Mononuclear cell (primary cell): ENCODE measurements at regions not wholly inside any gene's neighbourhood (a gene's known extent, or its start where the extent isn't known, plus 50 kb on each side); places are given as distances from the start of the nearest gene placed in this dataset.
"Not testable (repeated sequence)": the region's sequence is repeated elsewhere in the genome, so short reads cannot be mapped to it uniquely, and the experiment has no call there.

Source experiments
- H3K27me3 ChIP-seq: 2 replicates; pipeline ENCODE4 v1.6.0; 2011; ENCODE audit warnings: low read length, control low read depth; ENCODE audit not compliant: insufficient read depth
- H3K4me1 ChIP-seq: 2 replicates; pipeline ENCODE4 v1.5.1; 2011; ENCODE audit warnings: mild to moderate bottlenecking, low read length, control low read depth; ENCODE audit not compliant: insufficient read depth
- H3K4me3 ChIP-seq: 2 replicates; pipeline ENCODE4 v1.5.1; 2011; ENCODE audit warnings: mild to moderate bottlenecking, low read length, moderate library complexity
- H3K9me3 ChIP-seq: 2 replicates; pipeline ENCODE4 v1.5.1; 2011; ENCODE audit warnings: low read depth, mild to moderate bottlenecking, control low read depth, low read length

DNA sequence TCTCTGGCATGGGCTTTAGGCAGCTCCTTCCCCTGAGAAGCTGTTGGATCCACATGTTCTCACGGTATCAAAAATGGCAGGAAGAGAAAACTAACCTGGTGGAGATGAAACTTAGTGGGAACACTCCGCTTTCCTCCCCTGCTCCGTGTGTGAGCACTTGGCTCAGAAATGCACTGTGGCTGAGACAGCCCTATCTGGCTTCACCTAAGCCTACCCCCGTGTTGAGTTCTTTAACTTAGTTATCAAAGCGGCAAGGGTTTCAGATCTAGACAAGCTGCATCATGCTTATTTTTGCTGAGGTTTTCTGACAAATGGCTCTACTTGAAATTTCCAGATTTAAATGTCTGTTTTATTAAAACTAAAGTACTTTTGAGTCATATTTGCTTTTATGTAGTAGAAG is 221.6 kb upstream of the PLGLB2 start:
- not testable (repeated sequence) for H3K9me3 ChIP-seq, H3K4me3 ChIP-seq, H3K4me1 ChIP-seq, H3K27me3 ChIP-seq

DNA sequence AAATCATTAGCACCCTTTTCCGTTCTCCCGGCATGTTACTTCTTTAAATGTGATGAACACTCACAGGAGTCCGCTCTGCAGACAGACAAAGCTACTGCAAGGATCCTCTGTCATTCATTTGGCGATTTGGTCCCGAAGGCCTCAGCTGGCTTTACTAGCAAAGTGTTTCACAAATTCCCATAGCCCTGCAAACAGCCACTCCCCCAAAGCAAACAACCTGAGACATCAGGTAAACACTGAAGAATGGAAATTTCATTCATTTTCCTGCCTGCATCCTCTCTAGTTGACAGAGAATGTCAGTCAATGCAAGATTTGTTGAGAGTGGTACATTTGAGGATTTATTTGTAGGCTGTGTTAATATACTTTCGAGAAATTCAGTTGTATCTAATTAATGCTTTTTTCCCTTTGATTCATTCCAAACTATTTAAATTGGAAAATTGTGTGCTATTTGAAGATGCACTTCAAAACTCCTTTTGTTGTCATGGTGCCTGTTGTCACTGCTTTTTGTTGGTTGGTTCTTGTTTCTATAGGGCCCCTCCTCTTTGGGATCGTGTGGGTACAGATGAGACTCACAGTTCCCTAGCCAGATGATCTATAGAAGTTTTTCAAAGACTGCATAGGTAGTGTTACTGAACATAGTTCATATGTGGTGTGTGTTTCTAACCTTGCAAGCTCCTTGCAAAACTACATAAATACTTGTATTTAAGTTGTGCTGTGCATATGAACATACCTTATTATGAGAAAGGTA is 215.7 kb upstream of the PLGLB2 start:
- H3K27me3 ChIP-seq, H3K9me3 ChIP-seq, H3K4me1 ChIP-seq, H3K4me3 ChIP-seq: not testable (repeated sequence)

DNA sequence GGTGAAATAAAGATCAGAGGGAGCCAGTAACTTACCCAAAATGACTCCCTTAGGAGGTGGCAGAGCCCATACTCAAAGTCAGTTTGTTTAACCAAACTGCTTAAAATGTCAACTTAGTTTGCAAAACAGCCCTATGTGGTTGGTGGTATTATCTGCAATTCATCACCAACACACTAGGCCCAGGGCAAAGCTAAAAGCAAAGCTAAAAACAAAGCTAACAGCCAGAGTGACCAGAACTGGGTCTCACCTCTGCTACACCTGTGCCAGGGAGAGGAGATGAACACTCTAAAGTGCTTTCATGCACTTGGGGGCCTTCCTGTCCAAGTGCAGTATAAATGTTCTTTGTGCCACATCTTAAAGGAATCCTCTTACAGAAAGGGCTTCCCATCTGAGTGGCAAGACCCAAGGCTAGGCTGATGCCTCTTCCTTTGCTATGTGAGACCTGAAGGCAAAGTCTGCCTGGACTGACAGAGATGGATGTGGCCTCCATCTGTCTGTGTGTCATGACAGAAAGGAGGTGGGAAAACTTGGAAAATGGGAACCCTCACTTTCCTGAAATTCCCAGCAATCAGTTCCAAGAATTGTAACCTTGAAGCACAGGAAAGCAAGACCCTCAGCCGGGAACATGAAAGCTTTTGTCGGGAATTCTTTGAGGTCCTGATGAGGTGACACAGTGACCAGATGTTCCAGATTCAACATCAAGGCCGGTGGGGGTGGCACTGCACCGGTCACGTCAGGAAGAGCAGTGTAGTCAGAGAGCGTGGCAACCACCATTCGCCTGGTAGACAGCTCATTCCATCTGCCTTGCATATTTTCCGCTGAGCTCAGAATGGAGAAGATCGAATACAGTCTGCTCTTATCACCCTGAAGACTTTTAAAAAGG is 214.3 kb upstream of the PLGLB2 start:
- not testable (repeated sequence) for H3K27me3 ChIP-seq, H3K4me3 ChIP-seq, H3K4me1 ChIP-seq, H3K9me3 ChIP-seq

GRCh38 chr2:87534273-87534889 is 213.5 kb upstream of the PLGLB2 start:
- H3K4me1 ChIP-seq, H3K9me3 ChIP-seq, H3K27me3 ChIP-seq, H3K4me3 ChIP-seq: not testable (repeated sequence)

DNA sequence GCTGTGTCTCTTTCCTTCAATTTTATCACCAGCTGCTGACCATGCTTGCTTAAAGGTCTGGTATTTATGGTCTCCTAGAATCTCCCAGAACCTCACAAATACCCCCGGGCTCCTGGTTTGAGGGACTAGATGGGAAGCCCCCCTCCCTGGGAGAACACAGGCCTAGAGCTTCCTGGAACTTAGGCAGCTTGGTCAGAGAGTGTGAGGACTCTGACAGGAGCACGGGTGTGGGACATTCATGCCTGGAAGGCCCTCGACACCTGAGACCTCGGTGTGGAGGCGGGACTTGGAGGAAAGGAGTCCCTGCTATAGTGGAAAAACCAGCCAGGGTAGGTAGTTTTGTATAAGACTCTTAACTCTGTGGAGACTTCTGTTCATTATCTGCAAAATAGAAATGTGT is 211.5 kb upstream of the PLGLB2 start:
- H3K27me3 ChIP-seq, H3K9me3 ChIP-seq: not testable (repeated sequence)

GRCh38 chr2:87537251-87537671 is 210.6 kb upstream of the PLGLB2 start:
- H3K4me3 ChIP-seq, H3K27me3 ChIP-seq, H3K9me3 ChIP-seq: not testable (repeated sequence)
- peaks cover 16% of the 10 kb centered on the region for H3K4me1 ChIP-seq

More for the DNA sequence above, 211.5 kb upstream of the PLGLB2 start:
- peaks cover 16% of the 10 kb centered on the region for H3K4me1 ChIP-seq
- H3K4me3 ChIP-seq, result not testable (repeated sequence)

GRCh38 chr2:87538268-87538667 is 209.6 kb upstream of the PLGLB2 start:
- not testable (repeated sequence) for H3K27me3 ChIP-seq, H3K9me3 ChIP-seq, H3K4me3 ChIP-seq
- H3K4me1 ChIP-seq, result peaks cover 16% of the 10 kb centered on the region

DNA sequence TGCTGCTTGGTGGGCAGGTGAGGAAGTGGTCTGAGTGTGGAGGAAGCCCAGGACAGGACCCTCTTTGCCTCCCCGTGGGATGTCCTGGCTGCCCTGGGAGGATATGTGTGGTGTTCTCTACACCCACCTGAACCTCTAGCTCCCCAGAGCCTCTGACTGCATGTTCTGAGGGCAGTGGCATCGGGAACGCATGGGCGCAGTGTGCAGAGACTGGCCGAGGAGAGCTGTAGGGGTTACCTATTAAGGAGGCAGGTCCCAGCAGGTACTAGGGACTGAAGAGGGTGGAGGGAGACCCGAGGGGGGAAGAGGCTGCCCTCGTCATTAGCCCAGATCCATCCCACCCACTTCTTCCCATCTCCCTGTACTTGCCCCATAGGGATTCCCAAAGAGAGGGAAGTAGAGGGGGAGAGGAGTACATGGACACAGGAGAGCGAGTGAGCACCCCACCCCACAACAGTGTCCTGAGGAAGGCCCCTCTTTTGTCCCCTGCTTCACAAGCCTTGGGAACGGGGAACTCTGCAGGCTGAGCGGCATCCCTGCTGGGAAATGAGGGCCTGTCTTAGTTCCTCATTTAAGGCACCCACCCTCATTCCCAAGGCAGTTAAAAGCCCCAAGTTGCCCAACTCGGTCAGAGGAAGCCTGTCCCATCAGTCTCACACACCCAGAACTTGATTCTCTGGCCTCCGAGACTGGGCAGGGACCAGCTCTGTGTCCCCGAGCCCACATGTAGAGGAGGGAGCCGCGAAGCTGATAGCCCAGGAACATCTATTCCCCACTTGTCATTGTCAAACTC is 208.5 kb upstream of the PLGLB2 start:
- H3K4me3 ChIP-seq, result not testable (repeated sequence)

DNA sequence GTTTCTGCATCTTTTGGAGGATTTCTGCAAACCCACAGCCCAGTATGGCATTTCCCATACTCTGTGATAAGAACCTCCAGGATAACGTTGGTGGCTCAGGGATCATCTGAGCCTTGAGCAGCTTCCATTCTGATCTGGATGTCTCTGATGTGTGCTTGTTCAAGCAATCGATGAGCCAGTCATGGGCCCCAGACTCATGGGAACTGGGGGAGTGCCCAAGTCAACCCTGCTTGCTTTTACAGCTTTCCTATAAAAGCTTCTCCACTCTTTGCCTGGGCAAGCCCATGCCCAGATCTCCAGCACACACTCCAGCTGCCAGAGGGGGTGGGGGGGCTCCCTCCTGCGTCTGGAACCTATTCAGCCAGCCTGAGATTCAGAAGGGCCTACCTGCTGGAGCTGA is 207.6 kb upstream of the PLGLB2 start:
- not testable (repeated sequence) for H3K9me3 ChIP-seq, H3K4me3 ChIP-seq, H3K27me3 ChIP-seq
- H3K4me1 ChIP-seq, result peaks cover 16% of the 10 kb centered on the region

More for the DNA sequence above, 208.5 kb upstream of the PLGLB2 start:
- not testable (repeated sequence) for H3K27me3 ChIP-seq, H3K9me3 ChIP-seq
- H3K4me1 ChIP-seq, result peaks cover 16% of the 10 kb centered on the region

- not testable (repeated sequence) for H3K9me3 ChIP-seq, H3K27me3 ChIP-seq, H3K4me3 ChIP-seq
- peaks cover 14% of the 10 kb centered on the region for H3K4me1 ChIP-seq
Observed at GRCh38 chr2:87542599-87543174, 205.2 kb upstream of the PLGLB2 start.

DNA sequence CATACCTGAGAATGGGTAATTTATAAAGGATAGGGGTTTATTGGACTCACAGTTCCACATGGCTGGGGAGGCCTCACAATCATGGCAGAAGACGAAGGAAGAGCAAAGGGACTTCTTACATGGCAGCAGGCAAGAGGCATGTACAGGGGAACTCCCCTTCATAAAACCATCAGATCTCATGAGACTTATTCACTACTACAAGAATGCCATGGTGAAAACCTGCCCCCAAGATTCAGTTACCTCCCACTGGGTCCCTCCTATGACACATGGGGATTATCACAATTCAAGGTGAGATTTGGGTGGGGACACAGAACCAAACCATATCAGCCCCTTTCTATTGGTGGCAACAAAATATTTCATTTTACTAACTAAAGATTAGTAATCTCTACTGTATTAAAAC is 204.1 kb upstream of the PLGLB2 start:
- peaks cover 12% of the 10 kb centered on the region for H3K4me1 ChIP-seq
- not testable (repeated sequence) for H3K4me3 ChIP-seq, H3K9me3 ChIP-seq, H3K27me3 ChIP-seq

GRCh38 chr2:87547106-87547505 is 200.8 kb upstream of the PLGLB2 start:
- not testable (repeated sequence) for H3K4me1 ChIP-seq, H3K9me3 ChIP-seq, H3K4me3 ChIP-seq, H3K27me3 ChIP-seq

GRCh38 chr2:87547966-87548365 is 199.9 kb upstream of the PLGLB2 start:
- not testable (repeated sequence) for H3K4me3 ChIP-seq, H3K9me3 ChIP-seq, H3K27me3 ChIP-seq, H3K4me1 ChIP-seq

DNA sequence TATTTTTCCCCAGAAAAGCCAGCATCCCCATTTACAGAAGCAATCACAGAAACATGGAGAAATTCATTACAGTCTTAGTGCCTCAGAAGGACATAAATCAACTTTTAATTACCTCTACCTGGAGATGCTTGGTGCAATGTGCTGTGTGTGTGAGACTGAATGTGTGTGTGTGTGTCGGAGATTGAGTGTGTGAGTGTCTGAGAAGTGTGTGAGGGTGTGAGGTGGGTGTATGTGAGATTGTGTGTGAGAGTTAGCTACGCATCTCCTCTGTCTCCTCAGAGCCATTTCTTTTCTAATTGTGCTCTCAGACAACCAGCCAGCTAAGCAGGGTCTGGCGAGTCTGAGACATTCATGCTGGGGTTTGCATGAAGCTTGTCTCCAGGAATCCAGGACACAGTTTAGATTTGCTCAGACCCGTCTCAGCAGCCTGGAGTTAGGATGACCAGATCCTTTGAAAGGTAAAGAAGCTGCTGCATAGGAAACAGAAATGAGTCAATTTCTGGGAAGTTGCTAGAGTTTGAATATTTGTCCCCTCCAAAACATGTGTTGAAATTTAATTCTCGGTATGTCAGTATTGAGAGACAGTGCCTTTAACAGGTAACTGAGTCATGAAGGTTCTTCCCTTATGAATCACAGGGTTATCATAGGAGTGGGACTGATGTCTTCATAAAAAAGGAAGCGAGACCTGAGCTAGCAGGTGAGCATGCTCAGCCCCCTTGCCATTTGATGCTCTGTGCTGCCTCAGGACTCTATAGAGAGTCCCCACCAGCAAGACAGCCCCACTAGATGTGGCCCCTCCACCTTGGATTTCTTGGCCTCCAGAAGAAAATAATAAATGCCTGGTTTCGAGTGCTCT is 199.0 kb upstream of the PLGLB2 start:
- not testable (repeated sequence) for H3K9me3 ChIP-seq, H3K4me3 ChIP-seq, H3K27me3 ChIP-seq, H3K4me1 ChIP-seq
